SK-N-SH (cell line): ENCODE measurements at regions not wholly inside any gene's neighbourhood (a gene's known extent, or its start where the extent isn't known, plus 50 kb on each side); places are given as distances from the start of the nearest gene placed in this dataset.

Experiments used
- CTCF ChIA-PET: fragments of 300-600, 350-600 bp; formaldehyde crosslinking; extraction: SDS; loops from one replicate; lab custom pipeline; 2021; lab: Yijun Ruan, JAX
- POLR2A ChIA-PET: fragments of 350-600 bp; sonication (Branson Sonifier 250); formaldehyde crosslinking; extraction: SDS; loops from one replicate; lab custom pipeline; 2020; ENCODE audit warnings: antibody characterized with exemption, inconsistent platforms; lab: Yijun Ruan, JAX
- DNase-seq: peaks from one replicate; pipeline ENCODE4 v3.0.0; 2012
- H2AFZ ChIP-seq: fragments of 200-600 bp; sonication (generic); 2 replicates; pipeline ENCODE4 v1.8.1; 2016; ENCODE audit warnings: antibody characterized with exemption, mild to moderate bottlenecking, low read depth
- H3F3A ChIP-seq: fragments of 200-600 bp; sonication (generic); replicated peaks from 2 replicates; pipeline ENCODE3; 2016; ENCODE audit warnings: antibody characterized with exemption, mild to moderate bottlenecking; ENCODE audit not compliant: insufficient read depth
- H3K27ac ChIP-seq, 2 experiments: fragments of 200-500 bp in 1 of 2; fragments of 200-600 bp in 1 of 2; sonication (Bioruptor generic) in 1 of 2; sonication (generic), shearing (Covaris generic) in 1 of 2; 2 replicates each; pipeline versions ENCODE4 v1.5.1 to v1.6.1; 2014 to 2016; ENCODE audit warnings: low read depth in 2 of 2, inconsistent platforms in 1 of 2, low read length in 1 of 2, mild to moderate bottlenecking in 1 of 2, mixed read lengths in 1 of 2
- H3K27me3 ChIP-seq: fragments of 200-600 bp; sonication (generic), shearing (Covaris generic); 2 replicates; pipeline ENCODE4 v1.6.1; 2016; ENCODE audit warnings: mixed run types; ENCODE audit not compliant: insufficient read depth
- H3K36me3 ChIP-seq, 2 experiments: fragments of 200-500 bp in 1 of 2; fragments of 200-600 bp in 1 of 2; sonication (Bioruptor generic) in 1 of 2; sonication (generic) in 1 of 2; replicated peaks in 1 of 2; 2 replicates each; pipeline versions ENCODE3 to v1.5.1; 2014 to 2016; ENCODE audit warnings: low read length in 1 of 2, mild to moderate bottlenecking in 1 of 2; ENCODE audit not compliant: insufficient read depth in 2 of 2, control insufficient read depth in 1 of 2
- H3K4me1 ChIP-seq, 2 experiments: fragments of 200-500 bp in 1 of 2; fragments of 200-600 bp in 1 of 2; sonication (Bioruptor generic) in 1 of 2; sonication (generic), shearing (Covaris generic) in 1 of 2; 2 replicates each; pipeline versions ENCODE4 v1.5.1 to v1.6.1; 2014 to 2016; ENCODE audit warnings: low read depth in 1 of 2, low read length in 1 of 2, mixed run types in 1 of 2; ENCODE audit not compliant: insufficient read depth in 2 of 2, control insufficient read depth in 1 of 2
- H3K4me2 ChIP-seq: fragments of 200-600 bp; sonication (generic), shearing (Covaris generic); 2 replicates; pipeline ENCODE4 v1.6.1; 2017; ENCODE audit warnings: mixed run types
- H3K4me3 ChIP-seq, 2 experiments: fragments of 200-500 bp in 1 of 2; fragments of 200-600 bp in 1 of 2; sonication (Bioruptor generic) in 1 of 2; sonication (generic), shearing (Covaris generic) in 1 of 2; 2 replicates each; pipeline versions ENCODE4 v1.5.1 to v1.8.1; 2014 to 2016; ENCODE audit warnings: low read depth in 2 of 2, inconsistent platforms in 1 of 2, low read length in 1 of 2, mild to moderate bottlenecking in 1 of 2, mixed read lengths in 1 of 2, moderate library complexity in 1 of 2
- H3K79me2 ChIP-seq: fragments of 200-600 bp; sonication (generic); 2 replicates; pipeline ENCODE4 v1.8.1; 2017; ENCODE audit warnings: mild to moderate bottlenecking; ENCODE audit not compliant: insufficient read depth
- H3K9ac ChIP-seq: fragments of 200-600 bp; sonication (generic); 2 replicates; pipeline ENCODE4 v1.6.1; 2017; ENCODE audit warnings: mixed run types
- H3K9me2 ChIP-seq: fragments of 200-600 bp; sonication (generic); 2 replicates; pipeline ENCODE4 v1.6.1; 2017; ENCODE audit warnings: mixed run types
- H3K9me3 ChIP-seq: fragments of 200-600 bp; sonication (generic); 2 replicates; pipeline ENCODE4 v1.6.1; 2017; ENCODE audit warnings: mixed run types, mild to moderate bottlenecking, moderate library complexity
- H4K20me1 ChIP-seq: fragments of 200-600 bp; sonication (generic); 2 replicates; pipeline ENCODE4 v1.6.1; 2017; ENCODE audit warnings: mild to moderate bottlenecking, mixed run types; ENCODE audit not compliant: insufficient read depth
- ELF1 ChIP-seq: IDR thresholded peaks from 2 replicates; pipeline ENCODE4 v1.4.0; 2012
- EZH2phosphoT487 ChIP-seq: fragments of 200-600 bp; sonication (generic); IDR thresholded peaks from 2 replicates; pipeline ENCODE4 v1.6.1; 2017; ENCODE audit warnings: low read depth, mixed run types, mild to moderate bottlenecking, antibody characterized with exemption, moderate library complexity, borderline replicate concordance
- FOSL2 ChIP-seq: IDR thresholded peaks from 2 replicates; pipeline ENCODE4 v1.4.0; 2012; ENCODE audit warnings: low read depth, mild to moderate bottlenecking, moderate library complexity, borderline replicate concordance
- FOXJ3 ChIP-seq: sonication (generic); formaldehyde crosslinking; IDR thresholded peaks from 2 replicates; pipeline ENCODE4 v1.5.1; 2020; ENCODE audit warnings: mild to moderate bottlenecking, missing genetic modification reagents
- FOXM1 ChIP-seq: IDR thresholded peaks from 2 replicates; pipeline ENCODE4 v1.4.0; 2012; ENCODE audit warnings: low read depth, mild to moderate bottlenecking
- GABPA ChIP-seq: IDR thresholded peaks from 2 replicates; pipeline ENCODE4 v1.4.0; 2012; ENCODE audit warnings: low read depth, mild to moderate bottlenecking
- MXI1 ChIP-seq: IDR thresholded peaks from 2 replicates; pipeline ENCODE4 v1.6.1; 2012; ENCODE audit warnings: mild to moderate bottlenecking, low read depth, low read length, improper control_type of control experiment
- NFIC ChIP-seq: IDR thresholded peaks from 2 replicates; pipeline ENCODE4 v1.4.0; 2012; ENCODE audit warnings: borderline replicate concordance
- NRF1 ChIP-seq: IDR thresholded peaks from 2 replicates; pipeline ENCODE4 v1.6.1; 2012; ENCODE audit warnings: low read depth, mild to moderate bottlenecking, low read length
- POLR2AphosphoS5 ChIP-seq: IDR thresholded peaks from 2 replicates; pipeline ENCODE4 v1.6.1; 2012; ENCODE audit warnings: low read depth, low read length
- RCOR1 ChIP-seq: fragments of 150-350 bp; IDR thresholded peaks from 2 replicates; pipeline ENCODE4 v1.6.1; 2017; ENCODE audit warnings: antibody characterized with exemption, low read length
- RXRA ChIP-seq: IDR thresholded peaks from 2 replicates; pipeline ENCODE4 v1.4.0; 2012; ENCODE audit warnings: low read depth, mild to moderate bottlenecking, borderline replicate concordance
- TAF1 ChIP-seq: IDR thresholded peaks from 2 replicates; pipeline ENCODE4 v1.6.1; 2012; ENCODE audit warnings: low read depth, mild to moderate bottlenecking, low read length, moderate library complexity, borderline replicate concordance
- WGBS: methylation state at CpG from one replicate; pipeline ENCODE4 v1.1.6; 2017; ENCODE audit warnings: low lambda C conversion rate; 5-methylcytosine and 5-hydroxymethylcytosine counted together
- TF ChIP-seq, protein P1 (sequence below): fragments of 150-350 bp; IDR thresholded peaks from 2 replicates; pipeline ENCODE4 v1.6.1; 2016; ENCODE audit warnings: mild to moderate bottlenecking, low read depth, low read length
- TF ChIP-seq, protein P2 (sequence below): fragments of 150-350 bp; IDR thresholded peaks from 2 replicates; pipeline ENCODE4 v1.6.1; 2017; ENCODE audit warnings: antibody characterized with exemption, low read length, low read depth, borderline replicate concordance
- TF ChIP-seq, protein P3 (sequence below): IDR thresholded peaks from 2 replicates; pipeline ENCODE4 v1.4.0; 2012; ENCODE audit warnings: low read depth, borderline replicate concordance
- TF ChIP-seq, protein P4 (sequence below): IDR thresholded peaks from 2 replicates; pipeline ENCODE4 v1.4.0; 2012; ENCODE audit warnings: low read depth, borderline replicate concordance
- TF ChIP-seq, protein P5 (sequence below): IDR thresholded peaks from 2 replicates; pipeline ENCODE4 v1.4.0; 2012; ENCODE audit warnings: low read depth

DNA sequence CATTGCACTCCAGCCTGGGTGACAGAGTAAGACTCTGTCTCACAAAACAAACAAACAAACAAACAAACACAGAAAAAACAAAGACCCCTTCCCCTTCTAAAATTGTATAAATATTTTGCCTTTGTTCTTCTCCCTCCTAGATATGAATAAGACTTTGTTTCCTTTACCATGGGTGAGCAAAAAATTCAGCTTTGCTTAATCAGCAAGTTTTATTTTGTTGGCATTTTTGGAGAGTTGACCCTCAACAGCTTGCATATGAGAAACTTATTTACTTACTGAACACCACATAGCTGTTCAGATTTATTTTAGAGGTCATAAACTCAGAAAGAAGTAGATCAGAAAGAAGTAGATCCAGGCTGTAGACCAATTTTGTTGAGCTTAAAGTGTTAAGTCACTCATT is 395.2 kb upstream of the TOM1L1 start:
- Histone ChIP-seq H3K9me3 (peaks cover 23% of the 10 kb centered on the region; the same call in 1 of the 2 replicates), H3K9ac (no peak overlapping the region), H3K27me3 (no peaks in the 10 kb centered on the region), H2AFZ (no peak overlapping the region), H3K4me2 (no peak overlapping the region), H3K4me1 (no peaks in the 10 kb centered on the region)
- CTCF ChIA-PET = interaction anchor here (0.6 kb wide), 1 partner anchor 1245 kb away, joined by 3 read pairs; the partner anchor contains the start of gene PCTP
- TF ChIP-seq RCOR1 = no peak
- TF ChIP-seq, protein P1, sequence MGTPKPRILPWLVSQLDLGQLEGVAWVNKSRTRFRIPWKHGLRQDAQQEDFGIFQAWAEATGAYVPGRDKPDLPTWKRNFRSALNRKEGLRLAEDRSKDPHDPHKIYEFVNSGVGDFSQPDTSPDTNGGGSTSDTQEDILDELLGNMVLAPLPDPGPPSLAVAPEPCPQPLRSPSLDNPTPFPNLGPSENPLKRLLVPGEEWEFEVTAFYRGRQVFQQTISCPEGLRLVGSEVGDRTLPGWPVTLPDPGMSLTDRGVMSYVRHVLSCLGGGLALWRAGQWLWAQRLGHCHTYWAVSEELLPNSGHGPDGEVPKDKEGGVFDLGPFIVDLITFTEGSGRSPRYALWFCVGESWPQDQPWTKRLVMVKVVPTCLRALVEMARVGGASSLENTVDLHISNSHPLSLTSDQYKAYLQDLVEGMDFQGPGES = no peak
- TF ChIP-seq FOXM1 = no peak
- TF ChIP-seq POLR2AphosphoS5 = no peak
- TF ChIP-seq, protein P2, sequence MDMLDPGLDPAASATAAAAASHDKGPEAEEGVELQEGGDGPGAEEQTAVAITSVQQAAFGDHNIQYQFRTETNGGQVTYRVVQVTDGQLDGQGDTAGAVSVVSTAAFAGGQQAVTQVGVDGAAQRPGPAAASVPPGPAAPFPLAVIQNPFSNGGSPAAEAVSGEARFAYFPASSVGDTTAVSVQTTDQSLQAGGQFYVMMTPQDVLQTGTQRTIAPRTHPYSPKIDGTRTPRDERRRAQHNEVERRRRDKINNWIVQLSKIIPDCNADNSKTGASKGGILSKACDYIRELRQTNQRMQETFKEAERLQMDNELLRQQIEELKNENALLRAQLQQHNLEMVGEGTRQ = no peak
- TF ChIP-seq GABPA = no peak
- TF ChIP-seq, protein P3, sequence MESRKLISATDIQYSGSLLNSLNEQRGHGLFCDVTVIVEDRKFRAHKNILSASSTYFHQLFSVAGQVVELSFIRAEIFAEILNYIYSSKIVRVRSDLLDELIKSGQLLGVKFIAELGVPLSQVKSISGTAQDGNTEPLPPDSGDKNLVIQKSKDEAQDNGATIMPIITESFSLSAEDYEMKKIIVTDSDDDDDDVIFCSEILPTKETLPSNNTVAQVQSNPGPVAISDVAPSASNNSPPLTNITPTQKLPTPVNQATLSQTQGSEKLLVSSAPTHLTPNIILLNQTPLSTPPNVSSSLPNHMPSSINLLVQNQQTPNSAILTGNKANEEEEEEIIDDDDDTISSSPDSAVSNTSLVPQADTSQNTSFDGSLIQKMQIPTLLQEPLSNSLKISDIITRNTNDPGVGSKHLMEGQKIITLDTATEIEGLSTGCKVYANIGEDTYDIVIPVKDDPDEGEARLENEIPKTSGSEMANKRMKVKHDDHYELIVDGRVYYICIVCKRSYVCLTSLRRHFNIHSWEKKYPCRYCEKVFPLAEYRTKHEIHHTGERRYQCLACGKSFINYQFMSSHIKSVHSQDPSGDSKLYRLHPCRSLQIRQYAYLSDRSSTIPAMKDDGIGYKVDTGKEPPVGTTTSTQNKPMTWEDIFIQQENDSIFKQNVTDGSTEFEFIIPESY = no peak
- no peak for TF ChIP-seq EZH2phosphoT487
- no peak for TF ChIP-seq NRF1
- TF ChIP-seq FOSL2 = no peak
- TF ChIP-seq, protein P4, sequence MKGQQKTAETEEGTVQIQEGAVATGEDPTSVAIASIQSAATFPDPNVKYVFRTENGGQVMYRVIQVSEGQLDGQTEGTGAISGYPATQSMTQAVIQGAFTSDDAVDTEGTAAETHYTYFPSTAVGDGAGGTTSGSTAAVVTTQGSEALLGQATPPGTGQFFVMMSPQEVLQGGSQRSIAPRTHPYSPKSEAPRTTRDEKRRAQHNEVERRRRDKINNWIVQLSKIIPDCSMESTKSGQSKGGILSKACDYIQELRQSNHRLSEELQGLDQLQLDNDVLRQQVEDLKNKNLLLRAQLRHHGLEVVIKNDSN = no peak
- TF ChIP-seq, all 33 proteins: peak for 0
- Histone ChIP-seq H3K9me2 (no peaks in the 10 kb centered on the region), H3K4me3 (no peak overlapping the region), H3K36me3 (no peaks in the 10 kb centered on the region), H3F3A (no peaks in the 10 kb centered on the region), H3K79me2 (no peaks in the 10 kb centered on the region), H3K27ac (no peak overlapping the region), H4K20me1 (no peaks in the 10 kb centered on the region)
- POLR2A ChIA-PET = no interaction called here
- DNase-seq = no peak

DNA sequence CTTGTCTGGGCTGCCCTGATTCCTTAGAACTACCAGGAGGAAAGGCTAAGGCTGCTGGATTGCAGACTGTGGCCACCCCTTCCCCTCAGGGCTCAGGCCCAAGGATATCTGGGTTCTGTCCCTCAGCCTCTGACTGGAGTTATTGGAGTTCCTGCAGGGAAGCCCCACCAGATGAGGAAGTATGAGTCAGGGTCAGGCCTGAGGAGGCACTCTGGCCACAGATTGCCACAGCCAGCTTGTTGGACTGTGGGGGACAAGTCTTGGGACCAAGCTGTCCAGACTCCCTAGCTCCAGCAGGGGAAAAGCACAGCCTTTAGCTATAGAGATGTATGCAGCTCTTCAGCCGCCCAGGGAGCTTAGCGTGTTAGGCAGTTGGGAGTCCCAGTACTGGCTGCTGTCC is 381.9 kb upstream of the TOM1L1 start:
- no peak overlapping the region for H3K27ac ChIP-seq
- no peak overlapping the region for H2AFZ ChIP-seq
- no peak for DNase-seq
- H3K4me1 ChIP-seq = no peaks in the 10 kb centered on the region
- no peaks in the 10 kb centered on the region for H4K20me1 ChIP-seq
- no peaks in the 10 kb centered on the region for H3F3A ChIP-seq
- ChIA-PET POLR2A (no interaction called here), CTCF (interaction anchor here (1.2 kb wide), 1 partner anchor 50 kb away, joined by 3 read pairs; no protein-coding TSS in a partner anchor)
- H3K36me3 ChIP-seq = no peaks in the 10 kb centered on the region
- no peaks in the 10 kb centered on the region for H3K79me2 ChIP-seq
- H3K4me3 ChIP-seq = no peak overlapping the region
- H3K4me2 ChIP-seq = no peak overlapping the region
- 31% methylated on average over 2 of the region's 2 CpGs for WGBS
- H3K9me3 ChIP-seq = no peaks in the 10 kb centered on the region
- H3K27me3 ChIP-seq = no peaks in the 10 kb centered on the region
- H3K9me2 ChIP-seq = no peaks in the 10 kb centered on the region
- no peak overlapping the region for H3K9ac ChIP-seq
- no peak for TF ChIP-seq RXRA
- no peak for TF ChIP-seq MXI1
- TF ChIP-seq ELF1 = no peak
- TF ChIP-seq RCOR1 = no peak
- no peak for TF ChIP-seq FOXM1
- TF ChIP-seq, protein P2 = no peak
- TF ChIP-seq, protein P1 = no peak
- no peak for TF ChIP-seq TAF1
- no peak for TF ChIP-seq NFIC
- TF ChIP-seq, protein P5, sequence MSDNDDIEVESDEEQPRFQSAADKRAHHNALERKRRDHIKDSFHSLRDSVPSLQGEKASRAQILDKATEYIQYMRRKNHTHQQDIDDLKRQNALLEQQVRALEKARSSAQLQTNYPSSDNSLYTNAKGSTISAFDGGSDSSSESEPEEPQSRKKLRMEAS = no peak
- no peak for TF ChIP-seq FOXJ3 (CRISPR knock-in tag)
